ENCODE measurements at regions not wholly inside any gene's neighbourhood (a gene's known extent, or its start where the extent isn't known, plus 50 kb on each side); places are given as distances from the start of the nearest gene placed in this dataset.

DNA sequence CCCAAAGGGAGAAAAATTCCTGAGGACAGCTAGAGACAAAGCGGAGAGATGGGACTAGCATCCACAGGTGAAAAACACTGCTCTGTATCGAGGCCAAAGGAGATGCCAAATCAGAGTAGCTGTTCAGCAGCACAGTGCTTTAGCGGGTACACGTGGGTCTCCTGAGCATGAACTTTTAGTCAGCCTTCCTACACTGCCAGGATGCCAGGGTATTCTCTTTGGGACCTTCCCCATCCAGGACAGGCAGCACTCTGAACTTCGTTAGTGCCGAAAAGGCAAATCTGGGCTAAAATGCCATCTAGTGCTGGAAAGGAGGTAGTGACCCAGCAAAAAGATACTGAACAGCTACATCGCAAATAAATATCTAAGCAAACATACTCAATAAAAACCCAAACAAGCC, 64.9 kb downstream of the C6orf58 start:
- DNase-seq = peak; percentile 37

Measured in NCI-H1694 treated with DMSO at 0.1 percent for 48 hours (cell line).